ENCODE measurements at regions not wholly inside any gene's neighbourhood (a gene's known extent, or its start where the extent isn't known, plus 50 kb on each side); places are given as distances from the start of the nearest gene placed in this dataset.

DNA sequence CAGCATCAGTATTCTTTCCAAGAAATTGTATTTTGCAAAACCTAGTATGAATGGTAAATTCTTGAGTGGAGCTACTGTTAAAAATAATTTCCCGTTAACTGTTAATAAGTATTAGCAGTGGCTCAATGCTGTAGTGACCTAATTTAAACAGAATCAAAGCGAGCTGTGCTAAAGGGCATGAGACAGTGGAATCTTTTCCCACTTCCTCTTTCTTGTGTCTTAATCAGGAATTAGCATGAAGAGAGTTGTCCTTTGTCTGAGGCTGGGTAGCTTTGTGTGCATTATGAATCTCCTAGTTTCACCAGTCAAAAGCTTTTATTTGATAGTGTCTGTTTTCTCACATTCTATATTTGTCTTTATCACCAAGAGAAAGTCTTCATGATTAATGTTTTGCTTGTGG is 298.8 kb upstream of the GCFC2 start:
- H4K20me1 ChIP-seq (ENCODE audit: insufficient read depth, low read length), result no peaks in the 10 kb centered on the region
- BruUV-seq (replicated peaks), result no TSS peak
- 3% methylated on average over 2 of the region's 2 CpGs for WGBS (ENCODE audit: low lambda C conversion rate)
- FAIRE-seq (no peak), DNase-seq (ENCODE audit: low spot score) (no peak), ATAC-seq (no peak)
- no peak overlapping the region for H3K4me3 ChIP-seq (replicated peaks in 1 of 3; ENCODE audit: insufficient read depth in 1 of 3, low read depth in 2 of 3, low read length in 3 of 3)
- no peaks in the 10 kb centered on the region for H3K9me3 ChIP-seq (ENCODE audit: low read length)
- no peaks in the 10 kb centered on the region for H3K36me3 ChIP-seq (replicated peaks in 1 of 2; ENCODE audit: control insufficient read depth in 1 of 2, insufficient read depth in 2 of 2, low read length in 2 of 2)
- POLR2A ChIA-PET, result no interaction called here
- no peak overlapping the region for H3K4me2 ChIP-seq (ENCODE audit: low read depth, low read length)
- intact Hi-C loops (cut with micrococcal nuclease; ENCODE audit: unreplicated experiment) (no loop called here), in situ Hi-C loops (cut with HindIII; ENCODE audit: extremely low pct_ligation_motif_present, low pct_unique_long_range_greater_than_20kb) (no loop called here)
- CTCF ChIA-PET (ENCODE audit: low intra/inter-chr PET ratio, low total read pairs), result no interaction called here
- H3K4me1 ChIP-seq (ENCODE audit: insufficient read depth, low read length), result no peaks in the 10 kb centered on the region
- H3K27me3 ChIP-seq (ENCODE audit: control insufficient read depth in 1 of 2, insufficient read depth in 2 of 2, low read length in 2 of 2), result no peaks in the 10 kb centered on the region
- TF ChIP-seq ELF1 (CRISPR knock-in tag; IDR thresholded peaks at IDR 0.05), result no peak
- no peak for TF ChIP-seq MLLT10 (CRISPR knock-in tag; IDR thresholded peaks at IDR 0.05)
- TF ChIP-seq YEATS2 (CRISPR knock-in tag; IDR thresholded peaks at IDR 0.05; ENCODE audit: borderline replicate concordance), result no peak
- TF ChIP-seq ZNF543 (CRISPR knock-in tag; IDR thresholded peaks at IDR 0.05), result no peak
- TF ChIP-seq ZZZ3 (CRISPR knock-in tag; IDR thresholded peaks at IDR 0.05; ENCODE audit: borderline replicate concordance), result no peak
- no peak for TF ChIP-seq CC2D1A (CRISPR knock-in tag; IDR thresholded peaks at IDR 0.05)
- no peak for TF ChIP-seq ZKSCAN1 (IDR thresholded peaks at IDR 0.05; ENCODE audit: low read length)
- no peak for TF ChIP-seq ZNF292 (CRISPR knock-in tag; IDR thresholded peaks at IDR 0.05; ENCODE audit: borderline replicate concordance, low read depth)
- no peak for TF ChIP-seq BRD4 (CRISPR knock-in tag; IDR thresholded peaks at IDR 0.05)
- H2AFZ ChIP-seq (ENCODE audit: low read length), result no peak overlapping the region
- H3K27ac ChIP-seq (ENCODE audit: extremely low read length, insufficient read depth, low read length), result no peak overlapping the region
- no peaks in the 10 kb centered on the region for H3K79me2 ChIP-seq (ENCODE audit: insufficient read depth, low read length)
- no peak overlapping the region for H3K9ac ChIP-seq (ENCODE audit: insufficient read depth, low read depth, low read length)

DNA sequence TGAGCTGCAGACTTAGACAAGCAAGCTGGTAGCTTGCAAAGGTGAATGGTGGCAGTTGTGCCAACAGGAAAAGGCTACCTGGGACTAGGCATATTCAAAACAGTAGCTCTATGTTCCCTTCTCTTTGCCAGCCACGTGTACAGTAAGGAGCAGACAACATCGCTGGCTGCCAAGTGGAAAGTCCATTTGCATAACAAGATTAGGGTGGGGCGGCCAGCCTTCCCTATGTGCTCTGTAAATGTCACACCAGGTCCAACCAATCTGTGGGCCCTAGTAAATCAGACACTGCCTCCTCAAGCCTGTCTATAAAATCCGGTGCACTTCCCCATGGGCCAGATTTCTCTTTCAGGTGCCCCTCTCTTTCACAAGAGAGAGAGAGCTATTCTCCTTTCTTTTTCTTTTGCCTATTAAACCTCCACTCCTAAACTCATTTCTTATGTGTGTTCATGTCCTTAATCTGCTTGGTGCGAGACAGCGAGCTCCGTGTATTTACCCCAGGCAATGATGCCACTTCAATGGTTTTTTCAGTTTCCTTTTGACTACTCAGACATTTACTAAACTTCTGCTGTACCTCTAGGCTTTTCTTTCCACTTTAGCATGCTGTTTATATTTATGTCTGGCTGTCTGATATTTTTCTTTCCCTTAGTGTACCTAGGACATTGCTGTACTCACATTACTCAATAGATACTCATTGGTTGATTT is 297.4 kb upstream of the GCFC2 start:
- Histone ChIP-seq H3K36me3 (replicated peaks in 1 of 2; ENCODE audit: control insufficient read depth in 1 of 2, insufficient read depth in 2 of 2, low read length in 2 of 2) (no peaks in the 10 kb centered on the region), H3K79me2 (ENCODE audit: insufficient read depth, low read length) (no peaks in the 10 kb centered on the region), H3K9me3 (ENCODE audit: low read length) (no peaks in the 10 kb centered on the region), H3K27me3 (ENCODE audit: control insufficient read depth in 1 of 2, insufficient read depth in 2 of 2, low read length in 2 of 2) (no peaks in the 10 kb centered on the region), H4K20me1 (ENCODE audit: insufficient read depth, low read length) (no peaks in the 10 kb centered on the region), H3K27ac (ENCODE audit: extremely low read length, insufficient read depth, low read length) (no peak overlapping the region), H3K4me2 (ENCODE audit: low read depth, low read length) (no peak overlapping the region), H3K4me1 (ENCODE audit: insufficient read depth, low read length) (no peaks in the 10 kb centered on the region), H3K9ac (ENCODE audit: insufficient read depth, low read depth, low read length) (no peak overlapping the region), H2AFZ (ENCODE audit: low read length) (no peak overlapping the region), H3K4me3 (replicated peaks in 1 of 3; ENCODE audit: insufficient read depth in 1 of 3, low read depth in 2 of 3, low read length in 3 of 3) (no peak overlapping the region)
- no TSS peak for BruUV-seq (replicated peaks)
- ChIA-PET CTCF (ENCODE audit: low intra/inter-chr PET ratio, low total read pairs) (no interaction called here), POLR2A (no interaction called here)
- FAIRE-seq (no peak), ATAC-seq (no peak; the same call in 2 of the 3 replicates), DNase-seq (ENCODE audit: low spot score) (no peak)
- TF ChIP-seq ZNF660 (CRISPR knock-in tag; IDR thresholded peaks at IDR 0.05; ENCODE audit: borderline replicate concordance, low read depth), result no peak
- WGBS (ENCODE audit: low lambda C conversion rate), result 15% methylated on average over 5 of the region's 7 CpGs
- in situ Hi-C loops (cut with HindIII; ENCODE audit: extremely low pct_ligation_motif_present, low pct_unique_long_range_greater_than_20kb) (no loop called here), intact Hi-C loops (cut with micrococcal nuclease; ENCODE audit: unreplicated experiment) (no loop called here)
